HAP-1 (cell line): ENCODE measurements at regions not wholly inside any gene's neighbourhood (a gene's known extent, or its start where the extent isn't known, plus 50 kb on each side); places are given as distances from the start of the nearest gene placed in this dataset.

Experiments used
- DNase-seq, 2 experiments: peaks; one replicate each; pipeline ENCODE4 v3.0.0-alpha.2; 2016 to 2020; ENCODE audit warnings: low spot score in 2 of 2
- H3K27me3 ChIP-seq: fragments of 250-450 bp; sonication (Bioruptor Pico); 2 replicates; pipeline ENCODE4 v1.5.1; 2020; ENCODE audit warnings: low read depth, mild to moderate bottlenecking, moderate library complexity
- H3K36me3 ChIP-seq: fragments of 250-450 bp; sonication (Bioruptor Pico); replicated peaks from 2 replicates; pipeline ENCODE4 v1.5.1; 2020; ENCODE audit warnings: mild to moderate bottlenecking
- H3K4me1 ChIP-seq: fragments of 250-450 bp; sonication (Bioruptor Pico); 2 replicates; pipeline ENCODE4 v1.5.1; 2020; ENCODE audit warnings: mild to moderate bottlenecking
- H3K4me3 ChIP-seq: fragments of 250-450 bp; sonication (Bioruptor Pico); 2 replicates; pipeline ENCODE4 v1.5.1; 2020; ENCODE audit warnings: mild to moderate bottlenecking, moderate library complexity
- H3K9me3 ChIP-seq: fragments of 250-450 bp; sonication (Bioruptor Pico); 2 replicates; pipeline ENCODE4 v1.5.1; 2020; ENCODE audit warnings: mild to moderate bottlenecking, moderate library complexity
- in situ Hi-C: fragments of 300-500 bp; cut with MboI; formaldehyde crosslinking; loops from 3 replicates; pipeline ENCODE4 v1.14.3; 2020; ENCODE audit warnings: low sequenced_read_pairs, inconsistent platforms, mixed read lengths

DNA sequence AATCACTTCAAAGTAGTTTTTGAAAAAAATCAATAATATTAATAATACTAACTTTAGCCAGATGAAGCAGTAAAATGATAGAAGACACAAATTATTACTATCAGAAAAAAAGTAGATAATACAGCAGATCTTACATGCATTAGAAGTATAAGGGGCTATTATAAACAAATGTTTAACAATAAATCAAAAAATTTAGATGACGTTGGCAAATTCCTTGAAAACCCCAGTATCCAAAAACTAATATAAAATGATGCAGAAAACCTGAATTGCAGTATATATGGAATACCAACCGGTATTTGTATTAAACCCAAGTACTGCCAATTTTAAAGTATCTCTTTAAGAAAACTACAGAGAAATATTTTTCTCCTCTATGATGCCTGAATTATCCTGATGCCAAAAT, 573.3 kb upstream of the CTNND2 start:
- H3K4me3 ChIP-seq = no peak overlapping the region
- H3K27me3 ChIP-seq = no peaks in the 10 kb centered on the region
- in situ Hi-C loops = no loop called here
- no peak for DNase-seq
- H3K4me1 ChIP-seq = no peaks in the 10 kb centered on the region
- no peaks in the 10 kb centered on the region for H3K36me3 ChIP-seq
- H3K9me3 ChIP-seq = no peaks in the 10 kb centered on the region

DNA sequence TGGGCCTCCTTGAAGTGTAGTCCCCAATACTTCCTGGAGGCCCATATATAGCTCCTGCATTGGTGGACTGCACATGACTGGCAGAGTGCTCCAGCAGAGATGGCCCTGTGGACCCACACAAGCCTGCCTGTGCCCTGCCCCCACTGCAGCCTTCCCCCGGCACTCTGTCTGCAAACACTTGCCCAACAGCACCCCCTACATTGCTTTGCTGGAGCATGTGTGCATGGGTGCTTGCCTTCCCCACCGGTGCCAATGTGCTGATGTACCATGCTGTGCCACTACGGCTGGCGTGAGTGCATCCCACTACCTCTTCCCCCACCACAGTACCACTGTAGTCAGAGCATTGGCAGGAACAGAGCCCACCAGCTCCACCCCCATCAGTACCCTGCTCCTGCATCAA, 563.6 kb upstream of the CTNND2 start:
- H3K4me1 ChIP-seq = no peaks in the 10 kb centered on the region
- no peak for DNase-seq
- in situ Hi-C loops = no loop called here
- H3K9me3 ChIP-seq = no peaks in the 10 kb centered on the region
- H3K4me3 ChIP-seq = no peak overlapping the region
- H3K36me3 ChIP-seq = no peaks in the 10 kb centered on the region
- H3K27me3 ChIP-seq = no peaks in the 10 kb centered on the region

DNA sequence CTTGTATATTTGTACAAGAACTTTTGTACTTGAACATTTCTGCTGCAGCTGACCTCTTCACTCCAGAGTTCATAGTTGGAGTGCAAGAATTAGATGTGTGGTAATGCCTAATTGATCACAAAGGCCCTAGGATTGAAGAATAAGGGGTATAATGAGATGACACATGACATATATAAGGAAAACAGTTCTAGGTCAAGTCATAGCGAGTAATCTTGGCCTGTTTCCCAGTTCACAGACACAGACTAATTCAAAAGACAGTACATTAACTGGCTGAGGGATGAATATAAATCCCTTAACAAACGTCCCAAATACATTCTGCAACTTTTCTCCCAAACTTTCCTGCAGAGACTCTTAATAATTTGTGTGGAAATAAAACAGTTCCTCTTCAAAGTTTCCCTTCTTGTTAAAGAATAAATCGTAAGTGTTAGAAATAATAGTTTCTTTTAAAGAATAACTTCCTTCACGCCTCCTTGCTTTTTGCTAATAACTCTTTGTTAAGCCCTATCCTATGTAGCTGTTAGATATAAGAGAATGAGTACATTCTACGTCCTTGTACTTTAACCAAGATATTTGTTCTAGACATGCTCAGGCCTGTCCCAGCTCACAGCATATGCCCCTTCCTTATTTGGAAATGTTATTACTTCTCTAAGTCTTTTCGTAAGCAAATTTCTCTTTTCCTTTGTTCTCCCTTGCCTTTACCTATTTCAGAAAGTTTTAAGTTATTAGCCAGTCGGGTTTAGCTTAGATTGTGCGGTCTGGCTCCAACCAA, 556.4 kb upstream of the CTNND2 start:
- Histone ChIP-seq H3K36me3 (no peaks in the 10 kb centered on the region), H3K4me3 (no peak overlapping the region), H3K4me1 (no peaks in the 10 kb centered on the region), H3K9me3 (no peaks in the 10 kb centered on the region), H3K27me3 (no peaks in the 10 kb centered on the region)
- no peak for DNase-seq
- in situ Hi-C loops = no loop called here

DNA sequence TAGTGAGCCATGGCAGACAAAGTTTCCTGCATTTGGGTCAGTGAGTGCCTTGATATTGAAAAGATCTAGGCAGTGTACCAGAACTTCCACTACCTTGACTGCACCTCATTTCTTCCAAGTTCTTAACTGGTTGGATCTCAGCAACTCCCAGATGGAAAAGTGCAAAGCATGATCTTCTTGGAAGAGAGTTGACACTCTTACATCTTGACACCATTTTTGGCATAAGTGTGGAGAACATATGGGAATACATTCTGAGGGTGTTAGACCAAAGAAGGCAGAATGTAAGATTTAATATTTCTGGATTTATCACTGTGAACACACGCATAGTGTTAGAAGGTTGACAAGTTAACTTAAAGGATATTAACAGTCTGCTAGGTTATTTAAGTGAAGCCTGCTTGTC, 555.1 kb upstream of the CTNND2 start:
- in situ Hi-C loops = no loop called here

DNA sequence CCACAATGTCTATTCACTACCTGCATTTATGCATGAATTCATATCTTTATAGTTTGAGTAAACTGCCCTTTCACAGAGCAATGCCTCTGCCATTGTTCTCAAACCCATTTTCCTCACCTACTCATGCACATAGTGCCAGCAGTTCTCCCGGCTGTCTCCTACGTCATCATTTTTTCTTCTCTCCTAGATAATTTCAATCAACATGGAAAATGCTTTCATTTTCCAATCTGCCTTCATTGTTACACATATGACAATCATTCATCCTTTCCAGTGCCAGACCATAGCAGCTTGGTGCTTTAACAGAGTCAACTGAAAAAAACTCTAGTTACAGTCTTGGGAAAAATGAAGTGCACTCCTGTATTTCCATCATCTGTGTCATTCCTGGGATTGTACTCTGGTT, 514.8 kb upstream of the CTNND2 start:
- H3K9me3 ChIP-seq = no peaks in the 10 kb centered on the region
- no peak for DNase-seq
- no peak overlapping the region for H3K4me3 ChIP-seq

More for the DNA sequence above, 555.1 kb upstream of the CTNND2 start:
- DNase-seq = no peak
- H3K9me3 ChIP-seq = no peaks in the 10 kb centered on the region
- H3K4me3 ChIP-seq = no peak overlapping the region
- no peaks in the 10 kb centered on the region for H3K4me1 ChIP-seq
- no peaks in the 10 kb centered on the region for H3K27me3 ChIP-seq
- H3K36me3 ChIP-seq = no peaks in the 10 kb centered on the region

DNA sequence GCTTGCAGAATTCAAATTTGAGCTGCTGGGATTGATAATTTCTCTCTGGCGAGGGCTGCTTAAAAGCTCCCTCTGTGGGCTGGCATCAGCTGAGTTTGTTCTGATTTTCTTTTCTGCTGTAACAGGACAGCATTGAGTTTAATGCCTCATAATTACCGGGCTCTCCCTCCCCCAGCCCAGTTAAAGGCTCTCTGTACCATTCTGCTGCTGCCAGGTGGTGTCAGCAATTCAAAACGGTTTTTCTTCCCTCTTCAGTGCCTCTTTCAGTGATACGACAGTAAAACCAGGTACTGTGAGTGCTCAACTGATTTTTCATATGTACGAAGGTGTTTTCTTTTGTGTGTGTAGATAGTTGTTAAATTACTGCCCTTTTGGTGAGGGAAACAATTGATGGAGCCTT, 509.3 kb upstream of the CTNND2 start:
- Histone ChIP-seq H3K4me1 (no peaks in the 10 kb centered on the region), H3K4me3 (no peak overlapping the region), H3K27me3 (no peaks in the 10 kb centered on the region), H3K36me3 (no peaks in the 10 kb centered on the region), H3K9me3 (no peaks in the 10 kb centered on the region)
- no peak for DNase-seq
- in situ Hi-C loops = no loop called here

More for the DNA sequence above, 514.8 kb upstream of the CTNND2 start:
- in situ Hi-C loops = no loop called here
- no peaks in the 10 kb centered on the region for H3K36me3 ChIP-seq
- H3K4me1 ChIP-seq = no peaks in the 10 kb centered on the region
- H3K27me3 ChIP-seq = no peaks in the 10 kb centered on the region

DNA sequence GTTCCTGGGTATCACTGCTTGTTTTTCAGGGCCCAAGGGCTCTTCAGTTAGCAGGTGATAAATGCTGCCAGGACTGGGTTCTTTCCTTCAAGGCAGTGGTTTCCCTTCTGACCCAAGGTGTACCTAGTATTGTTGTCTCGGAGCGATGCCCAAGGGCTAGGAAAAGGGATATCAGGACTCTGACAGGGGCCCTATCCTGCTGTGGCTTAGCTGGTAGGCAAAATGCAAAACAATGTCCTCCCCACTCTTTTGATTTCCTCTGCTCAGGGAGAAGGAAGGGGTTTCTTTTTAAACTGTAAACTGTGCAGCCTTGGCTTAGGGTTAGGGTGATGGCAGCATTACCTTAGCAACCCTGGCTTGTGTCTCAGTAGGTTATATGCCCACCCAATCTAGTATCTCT, 508.8 kb upstream of the CTNND2 start:
- no peaks in the 10 kb centered on the region for H3K27me3 ChIP-seq
- in situ Hi-C loops = no loop called here
- no peaks in the 10 kb centered on the region for H3K4me1 ChIP-seq
- no peaks in the 10 kb centered on the region for H3K9me3 ChIP-seq
- H3K4me3 ChIP-seq = no peak overlapping the region
- no peaks in the 10 kb centered on the region for H3K36me3 ChIP-seq
- no peak for DNase-seq

DNA sequence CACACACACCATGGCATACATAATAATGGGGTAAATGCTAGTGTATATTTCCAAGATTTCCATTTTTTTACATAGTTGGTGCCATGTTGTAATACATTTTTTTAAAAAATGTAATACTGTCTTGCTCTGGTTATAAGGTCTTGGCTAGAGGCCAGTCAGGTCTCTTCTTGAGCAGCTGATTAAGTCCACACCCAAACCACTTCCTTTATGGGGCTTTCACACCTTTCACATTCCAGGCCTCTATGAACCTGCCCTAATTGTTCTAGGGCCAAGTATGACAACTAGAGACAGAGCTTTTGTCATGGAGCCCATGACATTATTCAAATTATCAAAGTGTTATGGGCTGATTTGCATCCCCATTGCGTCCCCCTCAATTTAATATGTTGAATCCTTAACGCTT, 495.6 kb upstream of the CTNND2 start:
- Histone ChIP-seq H3K36me3 (no peaks in the 10 kb centered on the region), H3K27me3 (no peaks in the 10 kb centered on the region), H3K9me3 (0 out of 2 replicates have a peak, but pooled peaks cover 3% of the 10 kb centered on the region), H3K4me3 (no peak overlapping the region), H3K4me1 (no peaks in the 10 kb centered on the region)
- no peak for DNase-seq
- in situ Hi-C loops = no loop called here

DNA sequence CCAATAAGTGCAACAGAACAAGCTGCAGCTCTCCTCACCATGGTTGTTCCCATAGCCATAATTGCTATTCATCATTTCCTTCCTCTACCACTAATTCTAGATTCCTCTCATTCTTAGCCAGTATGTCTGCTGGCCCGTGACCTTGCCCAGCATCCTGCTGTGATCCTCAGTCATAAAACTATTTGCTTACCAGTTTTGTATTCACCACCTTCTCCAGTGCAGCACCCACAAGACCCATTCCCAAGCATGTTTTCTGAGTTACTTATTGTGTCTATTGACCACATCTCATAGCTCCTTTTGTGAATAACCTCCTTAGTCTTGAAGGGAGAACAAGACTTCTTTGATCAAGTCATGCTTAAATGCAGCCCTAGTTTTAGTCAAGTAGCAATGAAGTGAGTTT, 488.0 kb upstream of the CTNND2 start:
- Histone ChIP-seq H3K9me3 (no peaks in the 10 kb centered on the region), H3K27me3 (no peaks in the 10 kb centered on the region), H3K4me3 (no peak overlapping the region), H3K4me1 (no peaks in the 10 kb centered on the region), H3K36me3 (no peaks in the 10 kb centered on the region)
- in situ Hi-C loops = no loop called here
- DNase-seq = no peak

DNA sequence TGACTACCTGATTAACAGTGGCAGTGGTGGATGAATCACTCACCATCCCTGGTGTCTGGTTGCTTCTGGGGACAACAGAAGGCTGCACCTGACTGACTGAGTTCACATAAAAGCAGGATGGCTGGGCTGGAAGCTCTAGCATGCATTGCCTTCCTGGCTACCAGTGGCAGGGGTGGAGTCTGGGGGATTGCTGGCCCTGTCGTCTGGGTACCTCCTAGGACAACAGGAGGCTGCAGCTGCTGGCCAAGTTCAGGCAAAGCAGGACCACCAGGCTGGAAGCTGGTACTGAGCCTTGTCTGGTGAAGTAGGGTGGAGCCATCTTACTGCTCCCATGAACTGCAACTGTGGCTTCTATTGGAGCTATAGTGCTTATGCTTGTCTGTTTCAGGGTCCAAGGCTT, 480.8 kb upstream of the CTNND2 start:
- Histone ChIP-seq H3K36me3 (no peaks in the 10 kb centered on the region), H3K4me3 (no peak overlapping the region), H3K4me1 (no peaks in the 10 kb centered on the region), H3K9me3 (no peaks in the 10 kb centered on the region; the same call in 1 of the 2 replicates), H3K27me3 (no peaks in the 10 kb centered on the region)
- in situ Hi-C loops = no loop called here
- DNase-seq = no peak

DNA sequence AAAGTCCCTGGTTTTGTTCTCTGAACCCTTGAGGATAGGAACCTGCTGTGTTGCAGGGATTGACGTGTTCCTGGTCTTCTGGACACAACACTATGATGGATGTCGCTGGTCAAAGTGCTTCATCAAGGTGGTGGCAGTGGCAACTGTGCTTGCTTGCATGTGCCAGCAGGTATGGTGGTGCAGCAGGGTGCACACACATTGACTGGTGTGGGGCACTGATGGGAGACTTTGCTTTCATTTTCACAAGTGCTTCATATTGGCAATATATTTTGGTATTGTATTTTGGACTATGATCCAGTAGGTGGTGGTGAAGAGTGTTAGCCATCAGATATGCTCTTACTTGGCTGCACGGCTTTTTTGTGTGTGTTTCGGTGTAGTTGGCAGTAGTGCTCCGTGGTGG, 479.8 kb upstream of the CTNND2 start:
- no peaks in the 10 kb centered on the region for H3K27me3 ChIP-seq
- no peaks in the 10 kb centered on the region; the same call in 1 of the 2 replicates for H3K9me3 ChIP-seq
- H3K4me3 ChIP-seq = no peak overlapping the region
- H3K4me1 ChIP-seq = no peaks in the 10 kb centered on the region
- DNase-seq = no peak
- H3K36me3 ChIP-seq = no peaks in the 10 kb centered on the region
- in situ Hi-C loops = no loop called here

DNA sequence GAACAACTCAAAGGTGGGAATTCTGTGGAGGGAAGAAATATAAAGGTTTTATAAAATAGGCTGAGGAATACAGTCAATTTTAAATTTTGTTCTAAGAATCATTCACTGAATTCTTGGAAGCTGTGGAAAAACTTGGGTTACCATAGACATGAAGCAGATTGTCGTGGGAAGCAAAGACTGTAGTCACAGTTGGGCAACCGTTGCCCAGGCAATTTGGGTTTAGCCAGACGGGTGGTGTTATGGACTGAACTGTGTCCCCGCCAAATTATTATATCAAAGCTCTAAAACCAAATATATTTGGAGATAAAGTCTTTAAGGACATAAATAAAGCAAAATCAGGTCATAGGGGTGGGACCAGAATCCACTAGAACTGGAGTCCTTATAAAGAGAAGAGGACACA, 463.7 kb upstream of the CTNND2 start:
- H3K4me3 ChIP-seq = no peak overlapping the region
- no peaks in the 10 kb centered on the region for H3K27me3 ChIP-seq
- in situ Hi-C loops = no loop called here
- H3K36me3 ChIP-seq = no peaks in the 10 kb centered on the region
- no peak for DNase-seq
- H3K9me3 ChIP-seq = no peaks in the 10 kb centered on the region
- H3K4me1 ChIP-seq = no peaks in the 10 kb centered on the region

DNA sequence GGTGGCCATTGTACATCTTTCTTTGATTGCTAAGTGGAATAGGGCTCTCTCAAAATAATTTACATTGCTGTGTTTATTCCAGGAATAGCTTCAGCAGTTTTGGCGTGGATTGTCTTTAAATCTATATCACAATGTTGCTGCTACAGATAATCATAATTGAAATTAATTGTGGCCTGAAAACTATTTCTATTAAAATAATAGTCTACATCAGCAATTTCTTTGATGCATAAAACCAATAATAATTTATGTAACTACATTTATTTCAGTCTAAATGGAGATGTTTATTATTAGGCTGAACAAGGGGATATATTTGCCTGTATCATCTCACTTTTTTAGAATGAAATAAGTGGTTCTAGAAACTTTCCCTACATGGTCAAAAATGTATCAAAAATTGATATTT, 456.0 kb upstream of the CTNND2 start:
- DNase-seq = no peak
- H3K4me1 ChIP-seq = no peaks in the 10 kb centered on the region
- H3K36me3 ChIP-seq = no peaks in the 10 kb centered on the region
- in situ Hi-C loops = no loop called here
- no peak overlapping the region for H3K4me3 ChIP-seq
- no peaks in the 10 kb centered on the region for H3K9me3 ChIP-seq
- H3K27me3 ChIP-seq = no peaks in the 10 kb centered on the region

DNA sequence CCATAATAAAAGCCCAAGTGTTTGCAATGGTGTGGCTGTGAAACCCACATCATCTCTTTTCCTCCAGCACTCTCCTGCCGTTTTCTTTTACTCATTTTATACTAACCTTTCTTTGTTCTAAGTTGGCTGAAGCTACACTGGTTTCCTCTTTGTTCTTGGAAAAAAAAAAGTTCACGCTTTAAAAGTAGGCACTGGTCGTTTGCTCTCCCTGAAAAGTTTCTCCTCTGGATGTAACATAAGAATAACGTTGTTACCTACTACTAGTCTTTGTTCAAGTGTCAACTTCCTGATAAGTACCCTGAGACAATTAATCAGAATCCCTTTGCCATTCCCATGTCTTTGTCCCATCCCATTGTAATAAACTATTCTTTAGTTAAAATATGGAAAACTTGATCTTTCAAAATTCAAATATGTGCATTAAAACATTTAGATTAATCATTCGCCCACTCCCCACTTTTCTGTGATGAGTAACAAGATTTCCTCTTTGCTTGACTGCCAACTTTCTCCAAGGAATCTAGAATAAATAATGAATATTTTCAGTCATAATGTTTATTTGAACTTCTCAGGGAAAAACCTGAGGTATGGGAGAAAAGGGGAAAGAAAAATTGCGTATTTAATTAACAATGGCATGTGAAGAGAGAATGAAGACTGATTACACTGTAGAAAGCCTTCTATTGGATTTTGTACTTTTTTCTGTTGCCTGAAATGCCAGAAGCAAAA, 454.3 kb upstream of the CTNND2 start:
- Histone ChIP-seq H3K4me3 (no peak overlapping the region), H3K4me1 (no peaks in the 10 kb centered on the region), H3K9me3 (no peaks in the 10 kb centered on the region), H3K27me3 (no peaks in the 10 kb centered on the region), H3K36me3 (no peaks in the 10 kb centered on the region)
- in situ Hi-C loops = no loop called here
- DNase-seq = no peak
